GM21423 (cell line): ENCODE measurements at regions not wholly inside any gene's neighbourhood (a gene's known extent, or its start where the extent isn't known, plus 50 kb on each side); places are given as distances from the start of the nearest gene placed in this dataset.
"Not testable (repeated sequence)": the region's sequence is repeated elsewhere in the genome, so short reads cannot be mapped to it uniquely, and the experiment has no call there.

Experiments used
- ATAC-seq: cut with Tn5 transposase; IDR thresholded peaks from one replicate; pipeline ENCODE4 v1.9.1; 2021; ENCODE audit warnings: mild to moderate bottlenecking, moderate library complexity; ENCODE audit not compliant: unreplicated experiment

- no peak for ATAC-seq
Measured at GRCh38 chr3:132084982-132085381, 50.2 kb upstream of the CPNE4 start.

- ATAC-seq: no peak
Measured at GRCh38 chr3:132087356-132087755, 52.5 kb upstream of the CPNE4 start.

GRCh38 chr3:132088291-132088690 lies 53.5 kb upstream of the CPNE4 start:
- ATAC-seq: no peak

DNA sequence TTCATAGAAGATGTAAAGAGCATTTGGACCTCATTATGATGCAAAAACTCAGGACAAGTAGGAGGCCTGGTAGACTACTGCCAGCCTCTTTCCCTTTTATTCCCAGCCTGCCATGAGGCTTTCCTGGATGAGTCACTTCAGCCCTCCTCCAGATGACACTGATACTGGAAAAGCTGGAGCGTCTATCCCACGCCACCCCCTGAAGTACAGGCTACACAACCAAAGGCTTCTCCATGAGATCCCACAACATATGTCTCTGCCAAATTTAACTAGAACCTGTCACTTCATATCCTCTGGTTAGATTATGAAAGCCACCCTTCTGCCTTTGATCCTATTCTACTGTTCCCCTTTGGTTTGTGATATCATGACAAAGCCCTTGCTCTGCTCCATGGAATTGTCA lies 56.1 kb upstream of the CPNE4 start:
- no peak for ATAC-seq

- no peak for ATAC-seq
Measured at GRCh38 chr3:132116601-132117000, 81.8 kb upstream of the CPNE4 start.

GRCh38 chr3:132117642-132118041 lies 82.8 kb upstream of the CPNE4 start:
- no peak for ATAC-seq

DNA sequence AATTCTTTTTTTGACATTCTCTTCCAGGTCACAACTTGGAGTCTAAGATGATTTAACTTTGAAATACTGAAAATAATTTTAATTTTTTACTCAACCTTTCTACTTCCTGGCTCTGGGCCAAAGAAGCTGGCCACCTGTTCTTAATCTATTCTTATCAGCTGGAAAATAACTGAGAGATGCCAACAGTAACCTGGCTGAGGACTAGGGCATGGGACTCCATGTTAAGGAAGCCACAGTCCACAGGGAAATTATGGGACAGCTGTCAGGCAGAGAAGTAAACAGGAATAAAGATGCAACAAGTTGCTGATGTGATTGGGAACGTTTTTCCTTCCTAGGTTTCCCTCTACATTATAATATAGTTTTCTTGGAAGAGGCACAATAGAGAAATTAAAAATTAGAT lies 84.7 kb upstream of the CPNE4 start:
- no peak for ATAC-seq

DNA sequence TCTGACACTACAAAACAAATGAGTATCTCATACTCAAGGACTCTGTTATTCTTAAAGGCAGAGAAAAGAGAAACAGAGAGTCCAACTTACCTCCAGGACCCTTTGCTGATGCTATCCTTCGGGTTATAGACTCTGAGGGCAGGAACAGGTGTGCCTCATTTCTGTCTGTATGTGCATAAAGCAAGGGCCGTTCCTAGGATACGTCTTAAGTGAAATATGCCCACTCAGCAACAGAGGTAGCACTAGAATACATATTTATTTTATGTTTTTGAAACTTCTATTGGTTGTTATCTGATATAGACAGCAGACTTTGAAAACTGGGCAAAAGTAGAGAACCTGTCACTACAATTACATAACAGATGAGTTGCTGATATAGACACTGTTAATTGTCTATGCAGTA lies 89.3 kb upstream of the CPNE4 start:
- no peak for ATAC-seq

DNA sequence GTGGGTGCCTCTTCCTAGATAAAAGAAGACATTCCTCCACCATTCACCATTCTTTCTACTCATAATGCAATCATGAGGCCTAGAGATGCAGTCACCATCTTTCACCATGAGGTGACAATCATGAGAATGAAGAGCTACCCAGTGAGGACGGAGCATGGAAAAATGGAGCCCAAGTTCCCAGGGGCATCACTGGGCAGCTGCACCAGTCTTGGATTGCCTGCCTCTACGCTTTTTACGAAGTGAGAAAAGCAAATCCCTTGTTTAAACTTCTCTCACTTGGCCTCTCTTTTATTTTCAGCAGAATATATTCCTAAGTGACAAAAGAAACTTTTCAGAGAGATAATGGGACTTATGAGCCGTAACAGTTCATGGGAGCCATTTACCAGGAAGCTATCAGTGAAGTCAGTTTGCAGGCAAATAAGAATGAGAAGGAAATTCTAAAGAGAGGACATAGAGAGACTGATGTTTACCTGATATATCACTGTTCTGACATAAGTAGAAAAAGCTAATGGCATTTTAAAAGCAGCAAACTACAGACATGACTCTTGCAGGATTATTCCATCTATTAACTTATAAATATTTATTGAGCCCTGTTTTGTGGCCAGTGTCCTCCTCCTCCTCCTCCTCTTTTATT lies 90.0 kb upstream of the CPNE4 start:
- no peak for ATAC-seq

- no peak for ATAC-seq
Measured at GRCh38 chr3:132134611-132135010, 99.8 kb upstream of the CPNE4 start.

GRCh38 chr3:132135628-132136333 lies 101.0 kb upstream of the CPNE4 start:
- no peak for ATAC-seq

GRCh38 chr3:132136334-132136716 lies 101.5 kb upstream of the CPNE4 start:
- no peak for ATAC-seq

DNA sequence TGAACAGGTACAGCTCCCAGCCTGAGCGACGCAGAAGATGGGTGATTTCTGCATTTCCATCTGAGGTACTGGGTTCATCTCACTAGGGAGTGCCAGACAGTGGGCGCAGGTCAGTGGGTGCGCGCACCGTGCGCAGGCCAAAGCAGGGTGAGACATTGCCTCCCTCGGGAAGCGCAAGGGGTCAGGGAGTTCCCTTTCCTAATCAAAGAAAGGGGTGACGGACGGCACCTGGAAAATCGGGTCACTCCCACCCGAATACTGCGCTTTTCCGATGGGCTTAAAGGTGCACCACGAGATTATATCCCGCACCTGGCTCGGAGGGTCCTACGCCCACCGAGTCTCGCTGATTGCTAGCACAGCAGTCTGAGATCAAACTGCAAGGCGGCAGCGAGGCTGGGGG lies 102.1 kb upstream of the CPNE4 start:
- not testable (repeated sequence) for ATAC-seq

DNA sequence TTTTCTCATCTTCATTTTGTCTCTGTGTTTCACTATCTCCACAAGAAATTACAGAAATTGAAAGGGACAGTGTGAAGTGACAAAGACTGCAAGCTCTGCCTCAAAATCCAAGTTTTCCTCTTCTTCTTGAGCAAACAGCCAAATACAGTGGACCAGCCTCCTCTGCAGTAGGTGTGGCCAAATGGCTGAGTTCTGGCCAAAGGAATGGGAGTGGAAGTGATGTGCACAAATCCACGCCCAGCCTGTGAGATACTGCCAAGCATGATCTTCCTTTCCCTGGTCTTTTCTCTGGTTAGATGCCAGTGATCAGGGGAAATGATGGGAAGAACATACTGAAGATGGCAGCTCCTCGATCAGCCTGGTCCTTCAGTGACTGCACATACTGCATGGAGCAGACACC lies 111.0 kb upstream of the CPNE4 start:
- ATAC-seq: no peak

DNA sequence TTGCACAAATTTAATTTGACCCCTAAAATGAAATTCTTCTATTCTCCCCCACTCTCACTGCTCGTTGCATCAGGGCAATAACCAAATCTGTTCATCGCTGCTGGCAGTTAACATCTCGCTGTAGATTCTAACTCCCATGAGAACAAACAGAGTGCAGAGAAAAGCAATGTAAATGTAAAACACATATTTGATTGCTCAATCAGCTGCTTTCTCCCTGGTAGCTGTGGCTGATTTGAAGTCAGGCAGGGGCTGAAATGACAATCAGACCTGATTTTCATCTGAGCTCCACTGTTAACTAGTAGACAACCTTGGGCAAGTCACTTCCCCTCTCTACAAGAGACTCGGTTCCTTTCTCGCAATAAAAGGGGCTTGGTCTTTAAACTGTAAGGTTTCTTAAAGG lies 119.8 kb upstream of the CPNE4 start:
- ATAC-seq: no peak

DNA sequence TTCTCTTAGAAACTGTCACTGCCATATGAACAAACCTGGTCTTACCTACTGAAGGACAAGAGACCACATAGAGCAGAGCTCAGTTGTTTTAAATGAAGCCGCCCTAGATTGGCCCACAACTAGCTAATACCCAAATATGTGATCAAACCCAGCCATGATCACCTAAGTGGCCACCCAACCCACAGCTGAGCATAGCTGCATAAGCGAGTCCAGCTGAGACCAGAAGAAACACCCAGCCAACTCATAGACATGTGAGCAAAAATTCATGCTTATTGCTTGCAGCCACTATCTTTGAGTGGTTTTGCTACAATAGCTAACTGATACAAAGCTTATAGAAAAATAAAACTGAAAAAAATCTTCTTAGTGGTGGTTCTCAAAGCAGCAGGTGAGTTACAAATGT lies 124.3 kb upstream of the CPNE4 start:
- no peak for ATAC-seq

- no peak for ATAC-seq
Measured at GRCh38 chr3:132160198-132160597, 125.4 kb upstream of the CPNE4 start.

GRCh38 chr3:132161608-132162007 lies 126.8 kb upstream of the CPNE4 start:
- no peak for ATAC-seq

- ATAC-seq: no peak
Measured at GRCh38 chr3:132164469-132165092, 129.8 kb upstream of the CPNE4 start.

GRCh38 chr3:132167870-132168269 lies 133.1 kb upstream of the CPNE4 start:
- no peak for ATAC-seq

- no peak for ATAC-seq
Measured at GRCh38 chr3:132174500-132174899, 139.7 kb upstream of the CPNE4 start.

DNA sequence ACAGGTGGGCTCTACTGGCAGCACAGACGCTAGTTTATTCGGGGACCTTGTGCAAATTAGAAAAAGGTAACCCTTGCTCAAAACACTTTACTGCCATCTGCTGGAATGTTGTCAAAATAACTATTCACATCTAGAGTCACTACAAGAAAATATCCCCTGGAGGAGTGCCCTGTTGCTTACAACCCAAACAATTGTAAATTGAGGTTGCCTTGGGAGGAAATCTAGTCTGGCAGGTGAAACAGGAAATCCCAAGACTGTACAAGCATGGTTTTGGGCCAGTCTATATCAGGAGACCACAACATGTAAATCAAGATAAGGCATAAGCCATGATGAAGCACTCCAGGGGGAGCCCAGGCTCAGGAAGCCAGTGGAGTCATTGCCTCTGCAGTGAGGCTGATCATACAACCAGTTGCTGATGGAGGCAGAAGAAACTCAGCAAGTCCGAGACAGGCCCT lies 136.8 kb upstream of the ACP3 start:
- peak; percentile 59 for ATAC-seq
